ENCODE measurements at regions not wholly inside any gene's neighbourhood (a gene's known extent, or its start where the extent isn't known, plus 50 kb on each side); places are given as distances from the start of the nearest gene placed in this dataset.

DNA sequence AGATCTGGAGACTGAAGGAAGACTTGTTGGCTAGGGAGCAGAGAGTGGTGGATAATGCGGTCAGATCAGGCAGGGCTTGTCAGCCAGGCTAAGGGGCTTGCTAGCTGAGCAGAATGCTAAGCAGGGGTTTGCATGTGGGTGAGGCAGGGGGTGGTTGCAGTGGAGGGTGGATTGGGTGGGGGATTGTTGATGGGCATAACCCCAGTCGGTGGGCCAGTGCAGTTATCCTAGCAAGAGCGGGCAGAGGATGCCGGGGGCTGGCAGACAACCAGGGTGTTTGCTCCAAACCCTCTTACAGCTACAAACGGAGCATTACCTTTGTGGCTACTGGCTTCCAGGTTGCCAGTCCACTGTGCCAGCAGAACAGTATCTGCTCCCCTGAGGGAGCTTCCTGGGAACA, 131.5 kb upstream of the LGALSL start:
- TF ChIP-seq ZNF114 (CRISPR knock-in tag; IDR thresholded peaks at IDR 0.05) (no peak), NANOG (IDR thresholded peaks at IDR 0.05; ENCODE audit: borderline replicate concordance) (no peak), CREB1 (CRISPR knock-in tag; IDR thresholded peaks at IDR 0.05; ENCODE audit: low read depth) (no peak), POLR2AphosphoS5 (IDR thresholded peaks at IDR 0.05; ENCODE audit: low read depth) (no peak), EZH2phosphoT487 (IDR thresholded peaks at IDR 0.05; ENCODE audit: unreplicated experiment) (no peak), ZNF331 (CRISPR knock-in tag; IDR thresholded peaks at IDR 0.05; ENCODE audit: low read depth) (no peak), STAT1 (IDR thresholded peaks at IDR 0.05; ENCODE audit: unreplicated experiment) (no peak), EZH2 (IDR thresholded peaks at IDR 0.05; ENCODE audit: low read depth, unreplicated experiment) (no peak), JUNB (IDR thresholded peaks at IDR 0.05; ENCODE audit: unreplicated experiment) (no peak)
- TF ChIP-seq, protein P1, sequence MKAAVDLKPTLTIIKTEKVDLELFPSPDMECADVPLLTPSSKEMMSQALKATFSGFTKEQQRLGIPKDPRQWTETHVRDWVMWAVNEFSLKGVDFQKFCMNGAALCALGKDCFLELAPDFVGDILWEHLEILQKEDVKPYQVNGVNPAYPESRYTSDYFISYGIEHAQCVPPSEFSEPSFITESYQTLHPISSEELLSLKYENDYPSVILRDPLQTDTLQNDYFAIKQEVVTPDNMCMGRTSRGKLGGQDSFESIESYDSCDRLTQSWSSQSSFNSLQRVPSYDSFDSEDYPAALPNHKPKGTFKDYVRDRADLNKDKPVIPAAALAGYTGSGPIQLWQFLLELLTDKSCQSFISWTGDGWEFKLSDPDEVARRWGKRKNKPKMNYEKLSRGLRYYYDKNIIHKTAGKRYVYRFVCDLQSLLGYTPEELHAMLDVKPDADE (IDR thresholded peaks at IDR 0.05), result no peak
- TF ChIP-seq, protein P2, sequence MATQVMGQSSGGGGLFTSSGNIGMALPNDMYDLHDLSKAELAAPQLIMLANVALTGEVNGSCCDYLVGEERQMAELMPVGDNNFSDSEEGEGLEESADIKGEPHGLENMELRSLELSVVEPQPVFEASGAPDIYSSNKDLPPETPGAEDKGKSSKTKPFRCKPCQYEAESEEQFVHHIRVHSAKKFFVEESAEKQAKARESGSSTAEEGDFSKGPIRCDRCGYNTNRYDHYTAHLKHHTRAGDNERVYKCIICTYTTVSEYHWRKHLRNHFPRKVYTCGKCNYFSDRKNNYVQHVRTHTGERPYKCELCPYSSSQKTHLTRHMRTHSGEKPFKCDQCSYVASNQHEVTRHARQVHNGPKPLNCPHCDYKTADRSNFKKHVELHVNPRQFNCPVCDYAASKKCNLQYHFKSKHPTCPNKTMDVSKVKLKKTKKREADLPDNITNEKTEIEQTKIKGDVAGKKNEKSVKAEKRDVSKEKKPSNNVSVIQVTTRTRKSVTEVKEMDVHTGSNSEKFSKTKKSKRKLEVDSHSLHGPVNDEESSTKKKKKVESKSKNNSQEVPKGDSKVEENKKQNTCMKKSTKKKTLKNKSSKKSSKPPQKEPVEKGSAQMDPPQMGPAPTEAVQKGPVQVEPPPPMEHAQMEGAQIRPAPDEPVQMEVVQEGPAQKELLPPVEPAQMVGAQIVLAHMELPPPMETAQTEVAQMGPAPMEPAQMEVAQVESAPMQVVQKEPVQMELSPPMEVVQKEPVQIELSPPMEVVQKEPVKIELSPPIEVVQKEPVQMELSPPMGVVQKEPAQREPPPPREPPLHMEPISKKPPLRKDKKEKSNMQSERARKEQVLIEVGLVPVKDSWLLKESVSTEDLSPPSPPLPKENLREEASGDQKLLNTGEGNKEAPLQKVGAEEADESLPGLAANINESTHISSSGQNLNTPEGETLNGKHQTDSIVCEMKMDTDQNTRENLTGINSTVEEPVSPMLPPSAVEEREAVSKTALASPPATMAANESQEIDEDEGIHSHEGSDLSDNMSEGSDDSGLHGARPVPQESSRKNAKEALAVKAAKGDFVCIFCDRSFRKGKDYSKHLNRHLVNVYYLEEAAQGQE (IDR thresholded peaks at IDR 0.05; ENCODE audit: unreplicated experiment), result no peak
- TF ChIP-seq, protein P3, sequence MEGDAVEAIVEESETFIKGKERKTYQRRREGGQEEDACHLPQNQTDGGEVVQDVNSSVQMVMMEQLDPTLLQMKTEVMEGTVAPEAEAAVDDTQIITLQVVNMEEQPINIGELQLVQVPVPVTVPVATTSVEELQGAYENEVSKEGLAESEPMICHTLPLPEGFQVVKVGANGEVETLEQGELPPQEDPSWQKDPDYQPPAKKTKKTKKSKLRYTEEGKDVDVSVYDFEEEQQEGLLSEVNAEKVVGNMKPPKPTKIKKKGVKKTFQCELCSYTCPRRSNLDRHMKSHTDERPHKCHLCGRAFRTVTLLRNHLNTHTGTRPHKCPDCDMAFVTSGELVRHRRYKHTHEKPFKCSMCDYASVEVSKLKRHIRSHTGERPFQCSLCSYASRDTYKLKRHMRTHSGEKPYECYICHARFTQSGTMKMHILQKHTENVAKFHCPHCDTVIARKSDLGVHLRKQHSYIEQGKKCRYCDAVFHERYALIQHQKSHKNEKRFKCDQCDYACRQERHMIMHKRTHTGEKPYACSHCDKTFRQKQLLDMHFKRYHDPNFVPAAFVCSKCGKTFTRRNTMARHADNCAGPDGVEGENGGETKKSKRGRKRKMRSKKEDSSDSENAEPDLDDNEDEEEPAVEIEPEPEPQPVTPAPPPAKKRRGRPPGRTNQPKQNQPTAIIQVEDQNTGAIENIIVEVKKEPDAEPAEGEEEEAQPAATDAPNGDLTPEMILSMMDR (conservative IDR thresholded peaks at IDR 0.05; ENCODE audit: low read depth in 2 of 2), result no peak
- TF ChIP-seq, protein P4, sequence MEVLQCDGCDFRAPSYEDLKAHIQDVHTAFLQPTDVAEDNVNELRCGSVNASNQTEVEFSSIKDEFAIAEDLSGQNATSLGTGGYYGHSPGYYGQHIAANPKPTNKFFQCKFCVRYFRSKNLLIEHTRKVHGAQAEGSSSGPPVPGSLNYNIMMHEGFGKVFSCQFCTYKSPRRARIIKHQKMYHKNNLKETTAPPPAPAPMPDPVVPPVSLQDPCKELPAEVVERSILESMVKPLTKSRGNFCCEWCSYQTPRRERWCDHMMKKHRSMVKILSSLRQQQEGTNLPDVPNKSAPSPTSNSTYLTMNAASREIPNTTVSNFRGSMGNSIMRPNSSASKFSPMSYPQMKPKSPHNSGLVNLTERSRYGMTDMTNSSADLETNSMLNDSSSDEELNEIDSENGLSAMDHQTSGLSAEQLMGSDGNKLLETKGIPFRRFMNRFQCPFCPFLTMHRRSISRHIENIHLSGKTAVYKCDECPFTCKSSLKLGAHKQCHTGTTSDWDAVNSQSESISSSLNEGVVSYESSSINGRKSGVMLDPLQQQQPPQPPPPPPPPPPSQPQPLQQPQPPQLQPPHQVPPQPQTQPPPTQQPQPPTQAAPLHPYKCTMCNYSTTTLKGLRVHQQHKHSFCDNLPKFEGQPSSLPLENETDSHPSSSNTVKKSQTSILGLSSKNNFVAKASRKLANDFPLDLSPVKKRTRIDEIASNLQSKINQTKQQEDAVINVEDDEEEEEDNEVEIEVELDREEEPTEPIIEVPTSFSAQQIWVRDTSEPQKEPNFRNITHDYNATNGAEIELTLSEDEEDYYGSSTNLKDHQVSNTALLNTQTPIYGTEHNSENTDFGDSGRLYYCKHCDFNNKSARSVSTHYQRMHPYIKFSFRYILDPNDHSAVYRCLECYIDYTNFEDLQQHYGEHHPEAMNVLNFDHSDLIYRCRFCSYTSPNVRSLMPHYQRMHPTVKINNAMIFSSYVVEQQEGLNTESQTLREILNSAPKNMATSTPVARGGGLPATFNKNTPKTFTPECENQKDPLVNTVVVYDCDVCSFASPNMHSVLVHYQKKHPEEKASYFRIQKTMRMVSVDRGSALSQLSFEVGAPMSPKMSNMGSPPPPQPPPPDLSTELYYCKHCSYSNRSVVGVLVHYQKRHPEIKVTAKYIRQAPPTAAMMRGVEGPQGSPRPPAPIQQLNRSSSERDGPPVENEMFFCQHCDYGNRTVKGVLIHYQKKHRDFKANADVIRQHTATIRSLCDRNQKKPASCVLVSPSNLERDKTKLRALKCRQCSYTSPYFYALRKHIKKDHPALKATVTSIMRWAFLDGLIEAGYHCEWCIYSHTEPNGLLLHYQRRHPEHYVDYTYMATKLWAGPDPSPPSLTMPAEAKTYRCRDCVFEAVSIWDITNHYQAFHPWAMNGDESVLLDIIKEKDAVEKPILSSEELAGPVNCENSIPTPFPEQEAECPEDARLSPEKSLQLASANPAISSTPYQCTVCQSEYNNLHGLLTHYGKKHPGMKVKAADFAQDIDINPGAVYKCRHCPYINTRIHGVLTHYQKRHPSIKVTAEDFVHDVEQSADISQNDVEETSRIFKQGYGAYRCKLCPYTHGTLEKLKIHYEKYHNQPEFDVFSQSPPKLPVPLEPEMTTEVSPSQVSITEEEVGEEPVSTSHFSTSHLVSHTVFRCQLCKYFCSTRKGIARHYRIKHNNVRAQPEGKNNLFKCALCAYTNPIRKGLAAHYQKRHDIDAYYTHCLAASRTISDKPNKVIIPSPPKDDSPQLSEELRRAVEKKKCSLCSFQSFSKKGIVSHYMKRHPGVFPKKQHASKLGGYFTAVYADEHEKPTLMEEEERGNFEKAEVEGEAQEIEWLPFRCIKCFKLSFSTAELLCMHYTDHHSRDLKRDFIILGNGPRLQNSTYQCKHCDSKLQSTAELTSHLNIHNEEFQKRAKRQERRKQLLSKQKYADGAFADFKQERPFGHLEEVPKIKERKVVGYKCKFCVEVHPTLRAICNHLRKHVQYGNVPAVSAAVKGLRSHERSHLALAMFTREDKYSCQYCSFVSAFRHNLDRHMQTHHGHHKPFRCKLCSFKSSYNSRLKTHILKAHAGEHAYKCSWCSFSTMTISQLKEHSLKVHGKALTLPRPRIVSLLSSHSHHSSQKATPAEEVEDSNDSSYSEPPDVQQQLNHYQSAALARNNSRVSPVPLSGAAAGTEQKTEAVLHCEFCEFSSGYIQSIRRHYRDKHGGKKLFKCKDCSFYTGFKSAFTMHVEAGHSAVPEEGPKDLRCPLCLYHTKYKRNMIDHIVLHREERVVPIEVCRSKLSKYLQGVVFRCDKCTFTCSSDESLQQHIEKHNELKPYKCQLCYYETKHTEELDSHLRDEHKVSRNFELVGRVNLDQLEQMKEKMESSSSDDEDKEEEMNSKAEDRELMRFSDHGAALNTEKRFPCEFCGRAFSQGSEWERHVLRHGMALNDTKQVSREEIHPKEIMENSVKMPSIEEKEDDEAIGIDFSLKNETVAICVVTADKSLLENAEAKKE (CRISPR knock-in tag; IDR thresholded peaks at IDR 0.05), result no peak
- peaks cover 9% of the 10 kb centered on the region for H3K27me3 Mint-ChIP-seq (ENCODE audit: insufficient read depth, low read depth, poor library complexity)
- Histone ChIP-seq H3K79me2 (replicated peaks; ENCODE audit: insufficient read depth) (no peaks in the 10 kb centered on the region), H3K9me2 (ENCODE audit: insufficient read depth) (peaks cover 10% of the 10 kb centered on the region; the same call in 1 of the 2 replicates), H3K4me1 (ENCODE audit: insufficient read depth) (peaks cover 13% of the 10 kb centered on the region), H3K36me3 (ENCODE audit: insufficient read depth) (no peaks in the 10 kb centered on the region), H3K27ac (ENCODE audit: low read depth) (no peak overlapping the region), H3K4me2 (no peak overlapping the region), H2AFZ (no peak overlapping the region), H3K27me3 (ENCODE audit: insufficient read depth) (no peaks in the 10 kb centered on the region), H3K4me3 (no peak overlapping the region), H3F3A (replicated peaks; ENCODE audit: low read depth) (0 out of 2 replicates have a peak, but pooled peaks cover 4% of the 10 kb centered on the region), H4K20me1 (replicated peaks; ENCODE audit: insufficient read depth) (no peaks in the 10 kb centered on the region)
- no peak for DNase-seq (ENCODE audit: low spot score)
- no peak overlapping the region for H3K27ac Mint-ChIP-seq
- H3K4me1 Mint-ChIP-seq, result peaks cover 19% of the 10 kb centered on the region
- no peaks in the 10 kb centered on the region for H3K36me3 Mint-ChIP-seq (ENCODE audit: low read depth)
- ATAC-seq, result peak; percentile 24; the same call in 2 of the 3 replicates
- no peaks in the 10 kb centered on the region; the same call in 2 of the 3 replicates for H3K9me3 Mint-ChIP-seq
- no peak overlapping the region for H3K4me3 Mint-ChIP-seq

All from GM23338 (cell line).